ENCODE measurements at regions not wholly inside any gene's neighbourhood (a gene's known extent, or its start where the extent isn't known, plus 50 kb on each side); places are given as distances from the start of the nearest gene placed in this dataset.

DNA sequence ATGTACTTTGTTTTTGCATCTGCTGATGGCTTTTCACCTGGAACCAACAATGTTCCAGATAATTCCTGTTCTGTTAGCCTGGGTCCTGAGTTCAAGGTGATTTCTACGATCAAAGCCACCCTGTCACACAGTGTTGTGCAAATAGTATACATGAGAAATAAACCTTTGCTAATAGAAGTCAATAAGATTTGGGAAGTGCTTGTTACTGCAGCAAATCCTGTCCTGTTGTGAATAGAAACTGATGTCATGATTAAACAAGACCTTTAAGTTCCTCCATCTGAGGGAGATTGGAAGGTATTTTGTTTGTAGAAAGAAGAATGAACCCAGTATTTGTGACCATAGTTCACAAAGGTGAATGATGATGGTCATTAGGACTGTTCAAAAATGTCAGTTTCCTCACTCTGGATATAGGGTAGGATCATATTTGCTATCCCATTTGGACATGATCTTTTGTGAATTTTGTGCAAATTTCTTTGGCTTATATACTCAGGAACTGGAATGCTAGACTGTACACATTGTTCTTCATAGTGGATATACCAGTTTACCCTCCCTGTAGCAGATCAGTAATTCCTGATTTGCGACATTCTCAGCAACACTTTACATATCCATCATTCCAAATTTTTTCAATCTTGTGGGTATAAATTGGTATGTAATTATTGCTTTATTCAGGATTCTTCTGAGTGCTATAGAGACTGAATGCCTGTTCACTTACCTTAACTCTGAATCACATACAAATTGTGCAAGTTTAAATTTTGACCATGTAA is 428.5 kb downstream of the METTL15 start:
- no peak for DNase-seq (ENCODE audit: low read depth)

DNA sequence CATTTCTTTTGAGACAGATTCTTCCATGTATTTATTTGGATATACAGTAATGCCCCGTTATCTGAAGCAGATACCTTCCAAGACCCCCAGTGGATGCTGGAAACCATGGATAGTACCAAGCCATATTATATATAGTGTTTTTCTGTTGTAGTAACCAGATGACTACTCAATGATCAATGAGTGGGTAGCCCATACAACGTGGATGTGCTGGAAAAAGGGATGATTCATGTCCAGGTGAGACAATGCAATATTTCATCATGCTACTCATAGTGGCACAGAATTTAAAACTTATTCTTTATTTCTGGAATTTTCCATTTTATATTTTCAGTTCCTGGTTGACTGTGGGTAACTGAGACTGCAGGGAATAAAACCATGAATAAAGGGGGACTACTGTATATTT is 427.5 kb downstream of the METTL15 start:
- DNase-seq (ENCODE audit: low read depth): no peak

DNA sequence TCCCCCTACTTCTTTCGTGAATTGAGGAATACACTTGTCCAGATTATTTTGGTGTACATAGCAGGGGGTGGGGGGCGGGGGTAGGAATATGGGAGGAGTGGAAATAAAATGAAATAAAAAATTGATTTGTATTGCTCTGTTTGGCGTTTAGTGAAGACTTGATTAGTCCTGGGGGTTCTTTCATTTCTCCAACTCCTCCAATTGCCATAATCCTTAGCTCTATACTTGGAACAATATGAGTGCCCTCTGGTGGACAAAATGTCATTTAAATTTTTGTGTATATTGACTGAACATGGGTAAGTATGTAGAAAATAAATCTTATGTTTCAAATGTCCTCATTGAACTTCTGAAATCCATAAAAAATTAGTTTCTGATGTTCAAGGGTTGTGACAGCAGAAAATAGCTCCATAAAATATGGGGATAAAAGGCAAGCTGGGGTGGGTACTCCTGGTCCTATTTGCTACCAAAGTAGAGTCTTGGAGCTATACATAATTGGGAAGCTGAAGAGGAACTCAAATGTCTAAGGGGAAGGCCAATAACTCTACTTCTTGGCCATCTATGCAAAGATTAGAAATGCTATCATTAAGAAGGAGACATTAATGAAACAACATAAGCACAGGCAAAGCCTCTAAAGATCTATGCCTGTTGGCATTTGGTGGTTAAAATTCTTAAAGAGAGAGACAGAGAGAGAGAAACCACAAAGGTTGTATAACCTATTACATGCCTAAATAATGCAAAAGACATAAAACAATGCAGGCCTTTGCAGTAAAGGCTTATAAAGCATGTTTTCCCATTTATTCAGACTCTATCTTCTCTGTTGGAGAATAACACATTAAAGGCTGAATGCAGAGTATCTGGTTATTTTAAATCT is 421.6 kb downstream of the METTL15 start:
- no peak for DNase-seq (ENCODE audit: low read depth)

DNA sequence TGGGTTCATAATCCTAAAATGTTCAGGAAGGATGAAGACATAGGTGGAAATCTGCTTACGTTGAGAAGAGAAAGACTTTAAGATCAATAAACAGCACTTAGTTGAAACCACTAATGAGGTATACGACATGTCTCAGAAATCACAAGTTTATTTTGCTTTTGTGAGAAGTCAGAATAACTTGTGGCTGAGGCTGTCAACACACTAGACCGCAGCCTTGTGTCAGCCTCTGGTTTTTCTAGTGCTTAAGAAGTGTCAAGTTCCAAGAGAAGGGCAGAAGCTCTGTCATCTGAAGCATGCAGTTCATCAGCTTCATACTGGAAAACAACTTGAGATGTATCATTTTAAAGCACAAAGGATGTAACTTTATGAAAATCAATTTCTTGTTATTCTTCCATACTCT is 420.9 kb downstream of the METTL15 start:
- no peak for DNase-seq (ENCODE audit: low read depth)

DNA sequence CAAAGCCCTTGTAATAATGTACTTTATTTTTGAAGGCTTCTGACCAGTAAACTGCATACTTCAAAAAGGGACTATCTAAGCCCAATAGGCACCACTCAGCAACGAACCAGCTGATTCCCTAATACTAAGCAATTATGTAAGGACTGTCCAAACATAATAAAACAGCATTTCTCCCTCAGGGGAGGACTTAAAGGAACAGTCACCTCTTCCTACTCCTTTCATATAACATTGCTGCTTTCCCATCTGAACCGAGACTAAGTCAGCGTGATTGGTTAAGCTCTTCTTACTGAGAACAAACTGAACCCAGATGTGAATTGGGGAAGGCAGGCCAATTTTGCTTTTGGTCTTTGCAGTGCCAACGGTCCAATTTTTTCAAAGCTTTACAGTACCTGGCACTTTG is 420.0 kb downstream of the METTL15 start:
- DNase-seq (ENCODE audit: low read depth): no peak

DNA sequence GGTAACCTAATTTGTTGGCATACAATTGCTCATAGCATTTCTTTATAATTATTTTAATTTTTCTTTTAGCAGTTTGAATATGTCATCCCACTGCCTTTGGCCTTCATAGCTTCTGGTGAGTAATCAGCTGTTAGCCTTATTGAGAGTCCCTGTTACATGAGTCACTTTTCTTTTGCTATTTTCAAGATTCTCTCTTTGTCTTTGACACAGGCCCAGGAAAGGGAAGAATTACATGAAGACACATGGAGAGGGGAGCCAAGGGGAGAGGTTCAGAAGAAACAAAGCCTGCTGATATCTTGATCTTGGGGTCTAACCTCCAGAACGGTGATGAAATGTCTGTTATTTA is 418.2 kb downstream of the METTL15 start:
- DNase-seq (ENCODE audit: low read depth): no peak

DNA sequence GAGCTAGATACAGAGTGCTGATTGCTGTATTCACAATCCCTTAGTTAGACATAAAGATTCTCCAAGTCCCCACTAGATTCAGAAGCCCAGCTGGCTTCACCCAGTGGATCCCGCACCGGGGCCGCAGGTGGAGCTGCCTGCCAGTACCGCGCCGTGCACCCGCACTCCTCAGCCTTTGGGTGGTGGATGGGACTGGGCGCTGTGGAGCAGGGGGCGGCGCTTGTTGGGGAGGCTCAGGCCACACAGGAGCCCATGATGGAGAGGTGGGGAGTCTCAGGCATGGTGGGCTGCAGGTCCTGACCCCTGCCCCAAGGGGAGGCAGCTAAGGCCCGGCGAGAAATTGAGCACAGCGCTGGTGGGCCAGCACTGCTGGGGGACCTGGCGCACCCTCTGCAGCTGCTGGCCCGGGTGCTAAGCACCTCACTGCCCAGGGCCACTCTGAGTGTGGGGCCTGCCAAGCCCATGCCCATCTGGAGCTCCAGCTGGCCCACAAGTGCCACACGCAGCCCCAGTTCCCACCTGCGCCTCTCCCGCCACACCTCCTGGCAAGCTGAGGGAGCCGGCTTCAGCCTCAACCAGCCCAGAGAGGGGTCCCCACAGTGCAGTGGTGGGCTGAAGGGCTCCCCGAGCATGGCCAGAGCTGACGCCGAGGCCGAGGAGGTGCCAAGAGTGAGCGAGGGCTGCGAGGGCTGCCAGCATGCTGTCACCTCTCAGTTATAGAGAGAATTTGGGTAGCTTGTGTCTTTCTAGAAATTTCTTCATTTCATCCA is 417.6 kb downstream of the METTL15 start:
- DNase-seq (ENCODE audit: low read depth): no peak

DNA sequence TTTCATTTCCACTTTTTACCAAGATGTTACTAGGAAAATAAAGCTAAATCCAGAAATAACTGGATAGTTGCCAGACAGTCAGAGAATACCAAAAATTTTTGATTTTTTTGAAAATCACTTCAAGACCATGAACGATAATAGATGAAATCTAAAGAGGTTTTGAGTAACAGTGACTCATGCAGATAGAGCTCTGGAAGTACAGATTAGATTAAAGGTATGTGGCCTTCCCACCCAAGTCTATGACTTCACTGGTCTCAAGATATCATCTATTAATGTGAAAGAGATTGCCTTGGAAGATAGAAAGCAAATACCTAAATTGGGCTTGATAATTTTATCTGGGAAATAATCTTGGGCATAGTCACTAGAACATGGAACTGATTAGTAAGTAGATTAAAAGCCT is 415.9 kb downstream of the METTL15 start:
- DNase-seq (ENCODE audit: low read depth): no peak

DNA sequence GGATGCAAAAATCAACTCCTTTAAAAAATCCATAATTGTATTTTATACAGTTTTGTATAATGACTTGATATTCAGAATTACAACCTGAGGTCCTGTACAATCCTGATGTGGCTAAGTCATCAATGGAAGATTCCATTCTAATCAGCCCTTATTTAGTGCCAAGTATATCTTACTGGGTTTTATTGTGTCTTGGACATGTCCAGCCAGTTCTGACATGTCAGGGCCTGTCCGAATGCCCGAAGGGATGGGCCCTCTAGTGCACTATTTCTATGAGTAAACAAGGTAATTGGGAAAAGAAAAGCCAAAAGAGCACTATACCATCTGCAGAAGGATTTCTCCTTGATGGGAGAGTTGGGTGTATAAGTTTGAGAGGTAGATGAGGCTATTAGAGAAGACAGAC is 412.9 kb downstream of the METTL15 start:
- no peak for DNase-seq (ENCODE audit: low read depth)

DNA sequence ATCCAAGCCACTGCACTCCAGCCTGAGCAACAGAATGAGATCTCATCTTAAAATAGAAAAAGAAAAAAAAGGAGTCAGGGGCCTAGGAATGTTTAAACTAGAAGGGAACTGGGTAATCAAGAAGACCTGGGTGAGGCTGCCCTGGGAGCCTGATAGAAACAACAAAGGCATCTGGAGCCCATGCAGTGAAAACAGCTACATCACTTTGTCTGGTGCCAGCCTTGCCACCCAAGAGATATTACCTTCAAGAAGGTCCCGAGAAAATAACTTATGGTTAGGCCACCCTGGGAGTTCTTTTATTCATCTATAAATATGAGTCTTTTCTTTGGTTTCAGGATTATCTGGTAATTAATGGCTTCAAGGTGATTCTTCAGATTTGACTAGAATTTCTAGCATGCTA is 412.1 kb downstream of the METTL15 start:
- DNase-seq (ENCODE audit: low read depth): no peak

DNA sequence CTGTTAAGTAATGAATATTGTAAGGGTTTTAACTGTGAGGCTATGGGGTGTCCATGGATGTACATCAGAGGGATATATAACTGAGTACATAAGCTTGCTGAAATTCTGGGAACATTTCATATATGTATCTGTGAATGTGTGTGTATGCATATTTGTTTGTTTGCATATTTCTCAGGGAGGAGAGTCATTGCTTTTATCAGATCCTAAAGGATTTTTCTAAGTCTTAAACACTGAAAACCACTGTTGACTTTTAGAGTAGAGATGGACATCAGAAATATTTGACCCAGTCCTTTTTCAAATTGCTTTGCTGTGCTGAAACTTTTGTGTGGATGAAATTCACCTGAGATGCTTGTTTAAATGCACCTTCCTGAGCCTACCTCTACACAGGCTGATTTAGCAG is 410.6 kb downstream of the METTL15 start:
- DNase-seq (ENCODE audit: low read depth): no peak

DNA sequence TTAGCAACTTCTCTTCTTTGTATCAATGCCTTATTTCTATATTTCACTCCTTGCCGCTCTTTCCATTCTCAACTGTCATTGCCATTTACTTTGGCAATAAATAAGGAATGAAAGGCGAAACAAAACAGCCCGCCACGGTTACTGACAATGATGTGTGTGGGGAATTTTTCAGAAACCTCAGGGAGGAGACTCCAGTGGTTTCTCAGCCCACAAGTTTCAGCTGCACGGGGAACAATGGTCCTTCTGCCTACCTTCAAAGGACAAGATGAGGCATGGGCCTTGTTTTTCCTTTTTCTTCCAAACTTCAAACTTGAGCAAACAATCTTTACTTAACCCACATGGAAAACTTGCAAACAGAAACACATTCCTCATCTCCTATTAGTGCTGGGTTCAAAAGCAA is 409.4 kb downstream of the METTL15 start:
- no peak for DNase-seq (ENCODE audit: low read depth)

DNA sequence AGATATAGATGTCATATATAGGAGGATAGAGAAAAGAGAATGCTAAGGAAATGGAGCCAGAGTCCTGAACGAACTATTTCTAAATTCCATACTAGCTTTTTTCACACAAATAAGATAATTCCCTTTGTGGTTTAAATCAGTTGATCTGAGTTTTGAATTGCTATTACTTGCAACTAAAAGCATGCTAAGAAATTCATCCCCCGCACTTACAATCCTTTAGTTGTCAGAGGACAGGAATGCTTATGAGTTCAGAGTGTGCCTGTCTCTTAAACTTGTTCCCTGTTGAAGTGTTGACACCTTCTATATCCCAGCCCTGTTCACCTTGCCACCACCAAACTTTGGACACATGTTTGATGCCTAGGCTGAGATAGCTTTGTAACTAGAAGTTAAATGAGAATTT is 406.2 kb downstream of the METTL15 start:
- DNase-seq (ENCODE audit: low read depth): no peak

DNA sequence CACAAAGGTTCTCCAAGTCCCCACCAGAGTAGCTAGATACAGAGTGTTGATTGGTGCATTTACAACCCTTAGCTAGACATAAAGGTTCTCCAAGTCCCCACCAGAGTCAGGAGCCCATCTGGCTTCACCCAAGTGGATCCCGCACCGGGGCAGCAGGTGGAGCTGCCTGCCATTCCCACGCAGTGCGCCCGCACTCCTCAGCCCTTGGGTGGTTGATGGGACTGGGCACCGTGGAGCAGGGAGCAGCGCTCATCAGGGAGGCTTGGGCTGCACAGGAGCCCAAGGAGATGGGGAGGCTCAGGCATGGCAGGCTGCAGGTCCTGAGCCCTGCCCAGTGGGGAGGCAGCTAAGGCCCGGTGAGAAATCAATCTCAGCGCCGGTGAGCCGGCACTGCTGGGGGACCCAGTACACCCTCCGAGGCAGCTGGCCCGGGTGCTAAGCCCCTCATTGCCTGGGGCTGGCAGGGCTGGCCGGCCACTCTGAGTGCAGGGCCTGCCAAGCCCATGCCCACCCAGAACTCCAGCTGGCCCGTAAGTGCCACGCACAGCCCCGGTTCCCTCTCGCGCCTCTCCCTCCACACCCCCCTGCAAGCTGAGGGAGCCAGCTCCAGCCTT is 404.1 kb downstream of the METTL15 start:
- no peak for DNase-seq (ENCODE audit: low read depth)

DNA sequence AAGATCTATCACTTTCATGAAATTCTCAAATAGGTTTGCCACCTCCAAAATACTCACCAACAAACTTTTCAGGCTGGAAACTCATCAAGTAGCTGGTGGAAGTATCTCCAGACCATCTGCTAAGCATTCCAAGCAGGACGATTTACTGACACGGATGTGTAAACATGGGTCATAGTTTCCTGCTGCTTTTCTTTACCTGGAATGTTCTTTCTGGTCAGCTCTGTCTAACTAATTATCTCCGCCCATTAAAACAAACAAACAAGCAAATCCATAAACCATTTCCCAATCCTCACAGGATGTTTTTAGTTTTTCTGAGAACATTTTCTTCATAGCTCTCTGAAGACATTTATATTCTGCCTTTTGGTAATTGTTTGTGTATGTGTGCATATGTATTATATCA is 397.0 kb downstream of the METTL15 start:
- DNase-seq (ENCODE audit: low read depth): no peak

DNA sequence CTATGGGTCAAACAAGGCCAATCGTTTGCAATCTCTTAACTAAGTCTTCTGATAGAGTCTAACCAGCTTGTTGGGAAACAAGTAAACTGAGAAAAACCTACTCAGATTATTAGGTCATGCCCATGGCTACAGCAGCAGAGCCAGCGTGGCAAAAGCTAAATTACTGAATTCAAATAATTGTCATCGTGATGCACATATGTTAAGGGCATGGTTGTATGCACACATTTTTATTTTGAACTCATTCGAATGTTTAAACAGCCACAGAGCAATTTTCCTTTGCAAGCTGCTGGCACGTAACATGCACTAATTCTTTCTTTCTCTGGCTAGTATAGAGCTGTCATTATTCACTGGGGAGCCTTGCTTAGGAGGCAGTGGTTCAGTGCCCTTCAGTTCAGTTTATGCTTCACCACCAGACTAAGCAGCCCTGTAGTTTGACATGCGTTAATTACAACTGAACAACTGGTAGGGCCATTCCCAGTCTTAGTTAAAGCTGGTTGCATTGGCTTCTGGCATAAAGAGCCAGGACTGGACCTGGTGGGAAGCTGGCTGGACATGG is 396.4 kb downstream of the METTL15 start:
- no peak for DNase-seq (ENCODE audit: low read depth)

DNA sequence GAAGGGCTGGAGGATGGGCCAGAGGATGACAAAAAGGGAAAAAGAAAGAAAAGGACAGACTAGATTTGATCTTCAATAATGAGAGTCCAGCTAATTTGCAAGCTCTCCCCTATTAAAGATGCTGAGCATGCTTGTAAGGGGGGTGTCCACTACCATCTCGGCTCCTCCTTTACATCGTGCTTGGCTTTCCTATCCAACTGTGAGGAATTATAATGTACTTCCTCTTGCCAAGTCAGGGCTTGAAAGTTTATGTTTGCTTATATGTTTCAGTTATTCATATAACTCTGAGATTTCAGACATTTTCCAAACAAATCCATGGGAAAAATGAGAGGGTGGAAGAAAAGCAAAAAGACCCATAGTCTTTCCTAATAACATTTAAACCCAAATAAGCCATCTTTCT is 387.1 kb downstream of the METTL15 start:
- DNase-seq (ENCODE audit: low read depth): no peak

DNA sequence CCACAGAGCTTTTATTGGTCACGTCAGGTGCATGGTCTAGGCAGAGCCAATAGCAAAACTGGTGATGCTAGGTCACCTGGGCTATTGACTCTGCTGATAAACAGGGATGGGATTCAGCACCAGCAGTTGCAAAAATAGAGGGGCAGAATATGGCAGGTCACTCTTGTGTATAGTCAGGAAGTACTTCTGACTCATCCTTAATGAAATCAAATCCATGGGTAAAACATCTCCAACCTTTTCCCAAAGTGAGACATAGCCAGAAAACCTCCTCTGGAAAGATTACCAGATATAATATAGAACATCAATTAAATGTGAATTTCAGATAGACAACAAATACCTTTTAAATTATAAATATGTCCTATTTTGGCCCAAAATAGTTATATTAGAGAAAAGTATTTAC is 383.2 kb downstream of the METTL15 start:
- no peak for DNase-seq (ENCODE audit: low read depth)

DNA sequence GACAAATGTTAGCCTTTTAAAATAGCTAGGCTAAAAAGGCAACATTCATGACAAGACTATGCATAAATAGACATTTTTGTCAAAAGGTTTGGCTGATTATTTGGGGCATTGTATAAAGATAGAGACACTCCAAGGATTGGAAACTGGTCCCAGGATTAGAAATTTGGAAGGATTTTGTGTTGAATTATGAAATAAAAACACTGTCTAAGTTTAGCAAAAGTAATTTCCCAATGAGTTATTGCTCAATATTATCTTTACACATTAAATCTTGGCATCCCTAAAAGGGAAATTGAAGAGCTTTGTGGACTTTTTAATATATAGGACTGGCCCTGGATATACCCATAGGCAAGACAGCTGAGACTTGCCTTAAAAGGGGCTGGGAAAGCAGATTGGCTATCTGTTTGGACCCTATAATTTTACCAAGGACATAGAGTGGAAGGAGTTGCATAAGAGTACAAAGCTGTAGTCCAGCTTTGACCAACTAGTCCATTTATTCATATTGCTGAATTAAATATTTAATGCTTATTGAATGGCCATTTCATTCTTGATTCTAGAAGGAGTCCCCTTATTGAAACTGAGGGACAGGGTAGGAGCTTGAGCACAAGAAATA is 382.7 kb downstream of the METTL15 start:
- no peak for DNase-seq (ENCODE audit: low read depth)

DNA sequence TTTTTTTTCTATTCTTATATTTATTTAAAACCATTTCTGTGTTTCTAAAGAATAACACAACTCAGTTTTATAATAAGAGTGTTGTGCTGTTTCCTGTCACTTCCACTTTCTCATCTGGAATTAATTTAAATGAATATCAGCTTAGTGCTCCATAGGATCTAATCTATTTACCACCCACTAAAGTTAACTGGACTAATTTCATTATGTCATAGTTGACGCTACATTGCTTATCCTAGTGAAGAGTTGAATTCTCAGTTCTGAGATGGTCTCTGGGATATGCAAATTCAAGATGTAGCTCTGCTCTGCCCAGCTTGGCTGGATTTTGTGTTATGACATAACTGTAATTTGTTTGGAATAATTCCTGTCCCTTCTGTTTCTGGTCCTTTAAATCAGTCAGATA is 380.1 kb downstream of the METTL15 start:
- no peak for DNase-seq (ENCODE audit: low read depth)

DNA sequence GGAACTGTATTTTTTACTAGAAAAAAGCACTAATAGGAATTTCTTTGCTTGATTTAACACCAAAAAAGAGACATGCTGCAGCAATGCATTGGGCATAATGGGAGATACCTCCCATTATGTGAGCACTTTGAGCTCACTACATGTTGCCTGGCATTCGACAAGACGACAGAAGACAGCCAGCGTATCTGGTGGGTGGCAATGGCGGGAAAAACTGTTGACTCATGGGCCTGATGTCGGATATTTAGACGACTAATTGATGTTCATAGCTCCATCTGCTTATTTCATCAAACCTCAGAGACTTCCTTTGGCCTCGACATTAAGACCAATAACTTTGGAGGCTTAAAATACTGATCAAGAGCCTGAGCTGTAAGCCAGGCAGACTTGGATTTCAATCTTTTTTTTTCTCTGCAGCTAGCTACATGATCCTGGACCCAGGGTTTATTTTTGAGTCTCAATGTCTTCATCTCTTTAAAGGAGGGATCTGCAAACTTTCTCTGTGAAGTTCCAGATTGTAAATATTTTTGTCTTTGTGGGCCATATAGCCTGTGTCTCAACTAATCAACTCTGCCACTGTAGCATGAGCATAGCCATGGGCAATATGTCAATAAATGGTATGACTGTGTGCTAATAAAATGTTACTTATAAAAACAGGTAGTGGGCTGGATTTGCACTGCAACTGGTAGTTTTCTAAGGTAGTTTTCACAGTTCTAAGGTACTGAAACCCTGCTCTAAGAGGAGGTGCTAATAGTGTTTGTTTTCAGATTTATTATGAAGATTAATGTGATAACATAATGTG is 375.1 kb downstream of the METTL15 start:
- DNase-seq (ENCODE audit: low read depth): no peak

All from forelimb muscle (tissue), 1 donor.